Osteoblast (primary cell): ENCODE measurements at regions not wholly inside any gene's neighbourhood (a gene's known extent, or its start where the extent isn't known, plus 50 kb on each side); places are given as distances from the start of the nearest gene placed in this dataset.
"Not testable (repeated sequence)": the region's sequence is repeated elsewhere in the genome, so short reads cannot be mapped to it uniquely, and the experiment has no call there.

Experiments
- DNase-seq: peaks from one replicate; pipeline ENCODE4 v3.0.0; 2011; ENCODE audit warnings: low spot score, mixed read lengths; ENCODE audit not compliant: insufficient read length; ENCODE audit errors: missing footprints
- H2AFZ ChIP-seq: 2 replicates; pipeline ENCODE4 v1.6.0; 2011; ENCODE audit warnings: mild to moderate bottlenecking, low read length
- H3K27ac ChIP-seq: 2 replicates; pipeline ENCODE4 v1.5.1; 2011; ENCODE audit warnings: mild to moderate bottlenecking, low read depth, low read length, moderate library complexity
- H3K27me3 ChIP-seq: 2 replicates; pipeline ENCODE4 v1.6.0; 2012; ENCODE audit warnings: mild to moderate bottlenecking, control low read depth, inconsistent platforms, low read length, moderate library complexity; ENCODE audit not compliant: insufficient read depth
- H3K36me3 ChIP-seq: 2 replicates; pipeline ENCODE4 v1.5.1; 2011; ENCODE audit warnings: mild to moderate bottlenecking, low read length, control low read depth, moderate library complexity; ENCODE audit not compliant: insufficient read depth
- H3K4me1 ChIP-seq: 2 replicates; pipeline ENCODE4 v1.5.1; 2011; ENCODE audit warnings: mild to moderate bottlenecking, low read length, control low read depth, moderate library complexity; ENCODE audit not compliant: insufficient read depth
- H3K4me2 ChIP-seq: 2 replicates; pipeline ENCODE4 v1.6.0; 2011; ENCODE audit warnings: mild to moderate bottlenecking, low read length; ENCODE audit not compliant: insufficient read depth
- H3K4me3 ChIP-seq: fragments of 200-600 bp; sonication (generic); 3 replicates; pipeline ENCODE4 v1.5.1; 2012; ENCODE audit warnings: mild to moderate bottlenecking, low read length, inconsistent platforms; ENCODE audit not compliant: insufficient read depth
- H3K79me2 ChIP-seq: 2 replicates; pipeline ENCODE4 v1.6.0; 2012; ENCODE audit warnings: mild to moderate bottlenecking, low read length, control low read depth, inconsistent platforms; ENCODE audit not compliant: insufficient read depth
- H3K9me3 ChIP-seq: 2 replicates; pipeline ENCODE4 v1.5.1; 2011; ENCODE audit warnings: low read depth, low read length, control low read depth
- H4K20me1 ChIP-seq: 2 replicates; pipeline ENCODE4 v1.6.0; 2012; ENCODE audit warnings: mild to moderate bottlenecking, low read length, control low read depth; ENCODE audit not compliant: insufficient read depth
- TF ChIP-seq, protein P1 (sequence below): IDR thresholded peaks from 2 replicates; pipeline ENCODE4 v1.5.1; 2011; ENCODE audit warnings: mild to moderate bottlenecking, low read depth, low read length, moderate library complexity; ENCODE audit errors: extremely low read depth

DNA sequence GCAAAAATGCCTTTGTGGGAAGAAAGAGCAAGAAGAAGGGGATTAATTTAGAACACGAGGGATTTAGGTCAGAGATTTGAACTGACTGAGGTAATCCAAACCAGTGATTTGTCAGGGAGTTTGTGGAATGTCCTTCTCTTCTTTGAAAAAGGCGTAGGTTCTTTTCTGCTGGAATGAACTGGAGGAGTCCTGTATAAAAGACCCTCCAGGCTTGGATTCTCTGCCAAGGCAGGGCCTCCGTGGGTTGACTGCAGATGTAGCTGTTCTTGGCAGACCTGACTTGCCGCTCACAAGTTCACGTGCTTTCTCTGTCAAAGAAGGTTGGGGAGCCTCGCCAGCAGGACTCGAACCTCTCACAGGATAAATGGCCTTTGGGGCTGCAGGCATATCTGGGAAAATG is 62.8 kb upstream of the STC2 start:
- TF ChIP-seq, protein P1, sequence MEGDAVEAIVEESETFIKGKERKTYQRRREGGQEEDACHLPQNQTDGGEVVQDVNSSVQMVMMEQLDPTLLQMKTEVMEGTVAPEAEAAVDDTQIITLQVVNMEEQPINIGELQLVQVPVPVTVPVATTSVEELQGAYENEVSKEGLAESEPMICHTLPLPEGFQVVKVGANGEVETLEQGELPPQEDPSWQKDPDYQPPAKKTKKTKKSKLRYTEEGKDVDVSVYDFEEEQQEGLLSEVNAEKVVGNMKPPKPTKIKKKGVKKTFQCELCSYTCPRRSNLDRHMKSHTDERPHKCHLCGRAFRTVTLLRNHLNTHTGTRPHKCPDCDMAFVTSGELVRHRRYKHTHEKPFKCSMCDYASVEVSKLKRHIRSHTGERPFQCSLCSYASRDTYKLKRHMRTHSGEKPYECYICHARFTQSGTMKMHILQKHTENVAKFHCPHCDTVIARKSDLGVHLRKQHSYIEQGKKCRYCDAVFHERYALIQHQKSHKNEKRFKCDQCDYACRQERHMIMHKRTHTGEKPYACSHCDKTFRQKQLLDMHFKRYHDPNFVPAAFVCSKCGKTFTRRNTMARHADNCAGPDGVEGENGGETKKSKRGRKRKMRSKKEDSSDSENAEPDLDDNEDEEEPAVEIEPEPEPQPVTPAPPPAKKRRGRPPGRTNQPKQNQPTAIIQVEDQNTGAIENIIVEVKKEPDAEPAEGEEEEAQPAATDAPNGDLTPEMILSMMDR = no peak
- DNase-seq = no peak
- H3K4me2 ChIP-seq = no peak overlapping the region
- H2AFZ ChIP-seq = no peak overlapping the region
- H3K79me2 ChIP-seq = no peaks in the 10 kb centered on the region
- no peak overlapping the region for H3K27ac ChIP-seq
- H3K36me3 ChIP-seq = no peaks in the 10 kb centered on the region
- no peaks in the 10 kb centered on the region for H3K27me3 ChIP-seq
- peaks cover 2% of the 10 kb centered on the region for H3K9me3 ChIP-seq
- no peak overlapping the region for H3K4me3 ChIP-seq
- no peaks in the 10 kb centered on the region for H4K20me1 ChIP-seq
- H3K4me1 ChIP-seq = peaks cover 12% of the 10 kb centered on the region

DNA sequence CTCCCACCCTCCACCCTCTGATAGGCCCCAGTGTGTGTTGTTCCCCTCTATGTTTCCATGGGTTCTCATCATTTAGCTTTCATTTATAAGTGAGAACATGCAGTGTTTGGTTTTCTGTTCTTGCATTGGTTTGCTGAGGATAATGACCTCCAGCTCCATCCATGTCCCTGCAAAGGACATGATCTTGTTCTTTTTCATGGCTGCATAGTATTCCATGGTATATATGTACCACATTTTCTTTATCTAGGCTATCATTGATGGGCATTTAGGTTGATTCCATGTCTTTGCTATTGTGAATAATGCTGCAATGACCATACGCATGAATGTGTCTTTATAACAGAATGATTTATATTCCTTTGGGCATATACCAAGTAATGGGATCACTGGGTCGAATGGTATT is 59.1 kb upstream of the STC2 start:
- H3K4me1 ChIP-seq, H3K4me3 ChIP-seq, H3K9me3 ChIP-seq, H3K27ac ChIP-seq, DNase-seq, H3K27me3 ChIP-seq, H4K20me1 ChIP-seq, H3K79me2 ChIP-seq, H3K4me2 ChIP-seq, H2AFZ ChIP-seq, H3K36me3 ChIP-seq: not testable (repeated sequence)

DNA sequence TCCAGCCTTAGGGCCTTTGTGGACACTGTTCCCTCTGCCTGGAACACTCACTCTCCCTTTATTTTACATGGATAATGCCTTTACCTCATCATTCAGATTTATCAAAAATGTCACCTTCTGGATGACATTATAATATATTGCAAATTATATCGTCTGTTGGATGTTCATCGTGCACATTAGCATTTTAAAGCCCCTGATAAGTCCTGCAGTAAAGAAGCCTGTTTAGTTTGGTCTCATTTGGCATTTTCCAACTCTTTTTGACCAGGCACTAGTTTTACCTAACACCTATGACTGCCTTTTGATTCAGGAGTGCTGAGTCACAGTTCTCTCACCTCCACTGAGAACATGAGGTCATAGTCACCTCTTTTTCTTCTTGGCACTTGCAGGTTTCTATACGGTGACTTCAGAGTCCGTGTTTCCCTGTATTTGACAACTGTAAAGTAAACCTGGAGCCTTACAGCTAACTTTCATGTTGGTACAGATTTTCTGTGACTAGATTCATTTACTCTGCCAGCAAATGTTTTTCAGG is 57.7 kb upstream of the STC2 start:
- Histone ChIP-seq H2AFZ (no peak overlapping the region), H3K36me3 (no peaks in the 10 kb centered on the region), H3K4me1 (no peaks in the 10 kb centered on the region), H3K27ac (no peak overlapping the region), H3K9me3 (no peaks in the 10 kb centered on the region), H3K4me3 (no peak overlapping the region), H4K20me1 (no peaks in the 10 kb centered on the region), H3K27me3 (no peaks in the 10 kb centered on the region), H3K79me2 (no peaks in the 10 kb centered on the region), H3K4me2 (no peak overlapping the region)
- TF ChIP-seq, protein P1 = no peak
- DNase-seq = no peak

DNA sequence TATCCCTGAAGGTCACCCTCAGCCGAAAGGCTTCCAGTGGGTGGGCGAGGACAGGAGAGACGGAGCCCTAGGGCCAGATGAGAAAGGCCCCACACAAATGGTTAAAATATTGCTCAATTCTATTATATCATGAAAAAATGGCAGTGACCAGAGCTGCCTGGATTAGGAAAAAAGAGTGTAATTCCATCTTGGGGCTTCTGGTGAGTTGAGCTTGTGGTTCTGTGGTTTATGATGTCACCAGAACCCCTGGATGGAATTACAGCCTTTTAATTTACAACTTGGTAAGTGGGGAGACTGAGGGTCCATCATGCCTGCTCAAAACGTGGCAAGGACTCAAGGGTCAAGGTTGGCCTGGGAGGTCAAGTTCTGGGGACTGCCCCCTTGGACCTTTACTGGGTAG is 55.5 kb upstream of the STC2 start:
- Histone ChIP-seq H3K4me2 (no peak overlapping the region), H3K27ac (no peak overlapping the region), H3K79me2 (no peaks in the 10 kb centered on the region), H2AFZ (no peak overlapping the region), H3K4me3 (no peak overlapping the region), H3K27me3 (no peaks in the 10 kb centered on the region), H3K9me3 (no peaks in the 10 kb centered on the region), H3K4me1 (no peaks in the 10 kb centered on the region), H3K36me3 (no peaks in the 10 kb centered on the region), H4K20me1 (no peaks in the 10 kb centered on the region)
- TF ChIP-seq, protein P1 = no peak
- no peak for DNase-seq

DNA sequence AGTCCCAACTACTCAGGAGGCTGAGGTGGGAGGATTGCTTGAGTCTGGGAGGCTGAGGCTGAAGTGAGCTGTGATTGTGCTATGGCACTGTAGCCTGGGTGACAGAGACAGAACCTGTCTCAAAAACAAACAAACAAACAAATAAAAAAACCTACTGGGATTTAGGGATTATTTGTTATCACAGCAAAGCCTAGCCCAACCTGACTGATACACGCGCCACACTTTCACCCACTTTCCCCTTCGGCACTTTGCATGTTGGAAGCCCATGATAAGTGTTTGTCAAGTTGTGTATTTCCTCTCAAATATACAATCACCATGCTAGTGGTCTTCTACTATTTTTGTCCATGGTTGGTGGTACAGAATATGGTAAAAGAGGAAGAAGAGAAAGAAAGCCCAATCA is 50.5 kb upstream of the STC2 start:
- Histone ChIP-seq H3K79me2 (no peaks in the 10 kb centered on the region), H3K36me3 (no peaks in the 10 kb centered on the region), H3K4me2 (no peak overlapping the region), H3K27ac (no peak overlapping the region), H3K27me3 (no peaks in the 10 kb centered on the region), H3K4me3 (no peak overlapping the region), H3K9me3 (no peaks in the 10 kb centered on the region), H3K4me1 (no peaks in the 10 kb centered on the region), H4K20me1 (no peaks in the 10 kb centered on the region), H2AFZ (no peak overlapping the region)
- no peak for DNase-seq
- TF ChIP-seq, protein P1 = no peak
